ENCODE measurements at regions not wholly inside any gene's neighbourhood (a gene's known extent, or its start where the extent isn't known, plus 50 kb on each side); places are given as distances from the start of the nearest gene placed in this dataset.

DNA sequence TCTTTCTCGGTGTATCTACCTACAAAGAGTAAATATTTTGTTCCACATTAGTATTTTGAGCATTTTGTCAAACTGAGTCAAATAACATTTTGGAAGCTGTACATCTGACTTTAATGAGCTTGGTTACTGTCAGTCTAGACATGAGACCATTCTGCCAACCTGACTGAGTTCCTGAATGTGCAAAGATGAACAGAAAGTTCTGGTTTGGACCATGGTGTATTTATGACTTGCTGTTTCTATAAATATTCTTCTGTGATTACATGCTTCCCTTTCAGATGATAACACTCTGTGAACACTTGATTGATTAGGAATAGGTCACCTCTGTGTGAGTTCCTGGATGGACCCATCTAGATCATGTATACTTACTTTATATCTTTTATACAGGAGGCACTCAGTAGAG lies 827.8 kb downstream of the VRK1 start:
- TF ChIP-seq CTCF (IDR thresholded peaks at IDR 0.05) (no peak), POLR2AphosphoS5 (IDR thresholded peaks at IDR 0.05) (no peak), POLR2A (IDR thresholded peaks at IDR 0.05) (no peak), EP300 (IDR thresholded peaks at IDR 0.05) (no peak)

Measured in suprapubic skin (tissue), 4 donors.